ENCODE measurements at regions not wholly inside any gene's neighbourhood (a gene's known extent, or its start where the extent isn't known, plus 50 kb on each side); places are given as distances from the start of the nearest gene placed in this dataset.

DNA sequence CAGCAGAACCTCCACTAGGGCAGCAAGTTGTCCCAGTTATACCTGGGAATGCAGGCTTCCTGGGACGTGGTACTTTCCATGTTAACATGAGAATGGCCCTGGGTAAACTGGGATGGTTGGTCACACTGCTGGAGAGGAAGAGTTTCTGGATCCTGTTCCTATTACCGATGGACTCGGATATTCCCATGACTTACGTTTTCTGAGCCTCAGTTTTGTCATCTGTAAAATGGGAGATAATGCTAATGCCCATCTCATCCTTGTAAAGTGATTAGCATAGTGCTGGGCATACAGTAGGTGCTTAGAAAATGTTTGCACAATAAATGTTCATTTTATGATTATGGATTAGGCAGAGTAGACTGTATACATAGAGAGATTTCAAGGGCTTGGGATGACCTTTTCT lies 280.9 kb upstream of the EEF2KMT start:
- TF ChIP-seq POLR2A (IDR thresholded peaks at IDR 0.05): no peak
- TF ChIP-seq, protein P1, sequence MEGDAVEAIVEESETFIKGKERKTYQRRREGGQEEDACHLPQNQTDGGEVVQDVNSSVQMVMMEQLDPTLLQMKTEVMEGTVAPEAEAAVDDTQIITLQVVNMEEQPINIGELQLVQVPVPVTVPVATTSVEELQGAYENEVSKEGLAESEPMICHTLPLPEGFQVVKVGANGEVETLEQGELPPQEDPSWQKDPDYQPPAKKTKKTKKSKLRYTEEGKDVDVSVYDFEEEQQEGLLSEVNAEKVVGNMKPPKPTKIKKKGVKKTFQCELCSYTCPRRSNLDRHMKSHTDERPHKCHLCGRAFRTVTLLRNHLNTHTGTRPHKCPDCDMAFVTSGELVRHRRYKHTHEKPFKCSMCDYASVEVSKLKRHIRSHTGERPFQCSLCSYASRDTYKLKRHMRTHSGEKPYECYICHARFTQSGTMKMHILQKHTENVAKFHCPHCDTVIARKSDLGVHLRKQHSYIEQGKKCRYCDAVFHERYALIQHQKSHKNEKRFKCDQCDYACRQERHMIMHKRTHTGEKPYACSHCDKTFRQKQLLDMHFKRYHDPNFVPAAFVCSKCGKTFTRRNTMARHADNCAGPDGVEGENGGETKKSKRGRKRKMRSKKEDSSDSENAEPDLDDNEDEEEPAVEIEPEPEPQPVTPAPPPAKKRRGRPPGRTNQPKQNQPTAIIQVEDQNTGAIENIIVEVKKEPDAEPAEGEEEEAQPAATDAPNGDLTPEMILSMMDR (IDR thresholded peaks at IDR 0.05): no peak
